ENCODE measurements at regions not wholly inside any gene's neighbourhood (a gene's known extent, or its start where the extent isn't known, plus 50 kb on each side); places are given as distances from the start of the nearest gene placed in this dataset.

DNA sequence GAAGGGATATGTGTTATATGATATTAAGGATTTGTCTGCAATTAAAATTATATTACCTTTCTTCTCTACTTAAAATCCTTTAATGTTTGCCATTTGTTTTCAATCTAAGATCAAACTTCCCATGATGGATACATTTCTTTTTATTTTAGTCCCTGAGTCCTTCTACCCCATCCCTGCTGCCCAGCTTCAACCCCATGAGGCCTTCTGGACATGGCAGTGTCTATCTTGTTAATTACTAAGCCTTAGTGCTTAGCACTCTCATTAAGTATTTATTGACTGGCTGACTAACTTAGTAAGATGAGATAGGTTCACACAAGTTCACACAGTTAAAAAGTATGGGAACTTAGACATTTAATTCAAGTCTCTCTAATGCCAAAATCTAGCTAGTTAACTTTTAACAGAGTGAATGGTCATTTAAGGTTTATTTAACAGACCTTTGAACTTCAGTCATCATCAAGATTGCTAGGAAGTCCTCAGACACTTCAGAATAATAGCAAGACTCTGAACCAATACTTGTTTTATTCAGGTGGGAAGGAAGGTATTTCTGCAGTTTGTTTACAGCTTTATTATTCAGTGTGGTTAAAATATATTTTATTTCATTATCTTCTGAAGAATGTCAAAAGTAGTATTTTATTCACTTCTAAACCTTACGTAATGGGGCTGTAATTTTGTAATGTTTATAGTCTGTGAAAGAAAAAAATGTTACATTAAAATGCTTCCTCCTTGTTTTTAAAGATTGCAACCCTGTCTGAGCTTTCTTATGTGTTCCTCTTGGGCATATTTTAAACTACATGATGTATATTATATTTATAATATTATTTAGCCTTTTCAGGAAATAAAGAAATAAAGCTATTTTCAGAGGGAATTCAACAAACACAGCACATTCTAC is 848.9 kb downstream of the REEP3 start:
- no peak overlapping the region for H3K4me3 Mint-ChIP-seq
- H3K4me1 Mint-ChIP-seq (ENCODE audit: low read depth in 2 of 2), result no peaks in the 10 kb centered on the region
- peaks cover 1 to 7% of the 10 kb centered on the region in 2 donors for H3K9me3 Mint-ChIP-seq
- no peaks in the 10 kb centered on the region for H3K36me3 Mint-ChIP-seq (ENCODE audit: insufficient read depth)
- H3K27me3 Mint-ChIP-seq, result no peaks in the 10 kb centered on the region
- DNase-seq (no peak), ATAC-seq (replicated peaks) (no peak)
- no peak overlapping the region for H3K27ac Mint-ChIP-seq

DNA sequence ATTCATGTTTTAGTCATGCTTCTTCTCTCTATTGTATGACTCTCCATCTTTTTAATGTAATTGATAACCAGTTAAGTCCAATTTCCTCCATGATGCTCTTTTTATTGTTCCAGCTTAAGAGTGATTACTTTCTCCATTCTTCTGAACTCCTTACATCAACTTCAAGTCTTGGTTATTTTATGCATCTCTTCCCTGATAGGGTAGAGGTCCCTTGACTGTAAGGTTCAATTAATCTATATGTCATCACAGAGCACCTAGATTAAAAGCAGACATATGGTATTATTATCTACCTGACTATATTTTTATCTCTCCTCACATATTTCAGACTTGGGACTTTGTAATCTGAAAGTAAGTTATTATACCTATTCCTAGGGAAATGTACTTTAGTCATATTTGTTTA is 853.1 kb downstream of the REEP3 start:
- no peaks in the 10 kb centered on the region for H3K4me1 Mint-ChIP-seq (ENCODE audit: low read depth in 2 of 2)
- H3K27ac Mint-ChIP-seq, result no peak overlapping the region
- H3K4me3 Mint-ChIP-seq, result no peak overlapping the region
- H3K9me3 Mint-ChIP-seq, result peaks cover 4 to 20% of the 10 kb centered on the region in 2 donors
- no peaks in the 10 kb centered on the region for H3K27me3 Mint-ChIP-seq
- ATAC-seq (replicated peaks) (no peak), DNase-seq (no peak)
- H3K36me3 Mint-ChIP-seq (ENCODE audit: insufficient read depth), result no peaks in the 10 kb centered on the region

DNA sequence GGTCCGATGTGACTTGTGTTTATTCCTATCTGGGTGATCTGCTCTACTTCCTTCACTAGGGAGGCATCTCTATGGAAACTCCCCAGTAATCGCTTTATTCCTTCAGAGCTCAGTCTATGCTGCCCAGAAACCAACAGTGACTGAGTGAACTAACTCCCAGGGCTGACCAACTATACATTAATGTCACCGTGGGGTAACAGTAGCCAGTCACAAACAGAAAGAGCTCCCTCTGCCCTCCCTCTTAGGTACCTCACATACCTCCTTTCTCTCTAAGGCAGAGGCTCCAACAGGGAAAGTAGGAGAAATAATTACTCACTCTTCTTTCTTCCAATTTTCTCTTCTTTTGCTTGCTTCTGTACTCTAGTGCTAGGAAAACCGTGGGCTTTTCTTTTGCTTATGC is 855.0 kb downstream of the REEP3 start:
- peaks cover 7 to 20% of the 10 kb centered on the region in 2 donors for H3K9me3 Mint-ChIP-seq
- H3K4me3 Mint-ChIP-seq, result no peak overlapping the region
- no peak overlapping the region for H3K27ac Mint-ChIP-seq
- H3K27me3 Mint-ChIP-seq, result no peaks in the 10 kb centered on the region
- H3K4me1 Mint-ChIP-seq (ENCODE audit: low read depth in 2 of 2), result no peaks in the 10 kb centered on the region
- DNase-seq (no peak), ATAC-seq (replicated peaks) (no peak)
- H3K36me3 Mint-ChIP-seq (ENCODE audit: insufficient read depth), result no peaks in the 10 kb centered on the region

- Mint-ChIP-seq H3K4me3 (no peak overlapping the region), H3K36me3 (ENCODE audit: insufficient read depth) (no peaks in the 10 kb centered on the region), H3K9me3 (peaks cover 10 to 14% of the 10 kb centered on the region in 2 donors), H3K4me1 (ENCODE audit: low read depth in 2 of 2) (no peaks in the 10 kb centered on the region), H3K27ac (no peak overlapping the region), H3K27me3 (no peaks in the 10 kb centered on the region)
- DNase-seq (no peak), ATAC-seq (replicated peaks) (no peak)
Measured at GRCh38 chr10:64379898-64380297, 858.7 kb downstream of the REEP3 start.

GRCh38 chr10:64385355-64385754 is 864.2 kb downstream of the REEP3 start:
- peaks cover 4 to 7% of the 10 kb centered on the region in 2 donors for H3K9me3 Mint-ChIP-seq
- H3K4me1 Mint-ChIP-seq (ENCODE audit: low read depth in 2 of 2), result no peaks in the 10 kb centered on the region
- H3K36me3 Mint-ChIP-seq (ENCODE audit: insufficient read depth), result no peaks in the 10 kb centered on the region
- H3K4me3 Mint-ChIP-seq, result no peak overlapping the region
- H3K27ac Mint-ChIP-seq, result no peak overlapping the region
- ATAC-seq (replicated peaks) (no peak), DNase-seq (no peak)
- H3K27me3 Mint-ChIP-seq, result no peaks in the 10 kb centered on the region

- Mint-ChIP-seq H3K4me3 (no peak overlapping the region), H3K4me1 (ENCODE audit: low read depth in 2 of 2) (no peaks in the 10 kb centered on the region), H3K36me3 (ENCODE audit: insufficient read depth) (no peaks in the 10 kb centered on the region), H3K9me3 (peaks cover 0 to 5% of the 10 kb centered on the region in 2 donors), H3K27me3 (no peaks in the 10 kb centered on the region), H3K27ac (no peak overlapping the region)
- no peak for ATAC-seq (replicated peaks)
- no peak for DNase-seq
Measured at GRCh38 chr10:64394744-64395143, 873.5 kb downstream of the REEP3 start.

GRCh38 chr10:64396105-64396708 is 875.0 kb downstream of the REEP3 start:
- Mint-ChIP-seq H3K4me3 (no peak overlapping the region), H3K27ac (no peak overlapping the region), H3K4me1 (ENCODE audit: low read depth in 2 of 2) (no peaks in the 10 kb centered on the region), H3K36me3 (ENCODE audit: insufficient read depth) (no peaks in the 10 kb centered on the region), H3K9me3 (peaks cover 4 to 5% of the 10 kb centered on the region in 2 donors), H3K27me3 (no peaks in the 10 kb centered on the region)
- no peak for ATAC-seq (replicated peaks)
- no peak for DNase-seq

DNA sequence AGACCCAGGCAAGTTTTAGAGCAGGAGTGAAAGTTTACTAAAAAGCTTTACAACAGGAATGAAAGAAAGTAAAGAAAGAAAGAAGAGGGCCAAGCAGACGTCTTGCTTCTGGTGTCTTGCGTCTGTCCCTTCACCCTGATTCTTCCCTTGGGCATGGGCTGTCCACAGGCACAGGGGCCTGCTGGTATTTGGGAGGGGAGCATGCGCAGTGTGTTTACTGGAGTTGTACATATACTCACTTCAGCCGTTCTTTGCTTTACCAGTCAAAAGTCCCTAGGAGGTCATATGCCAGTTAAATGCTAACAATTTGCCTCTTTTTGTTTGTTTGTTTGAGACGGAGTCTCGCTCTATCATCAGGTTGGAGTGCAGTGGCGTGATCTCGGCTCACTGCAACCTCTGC is 875.9 kb downstream of the REEP3 start:
- ATAC-seq (replicated peaks) (no peak), DNase-seq (no peak)
- Mint-ChIP-seq H3K9me3 (peaks cover 6 to 10% of the 10 kb centered on the region in 2 donors), H3K36me3 (ENCODE audit: insufficient read depth) (no peaks in the 10 kb centered on the region), H3K27ac (no peak overlapping the region), H3K27me3 (no peaks in the 10 kb centered on the region), H3K4me3 (no peak overlapping the region), H3K4me1 (ENCODE audit: low read depth in 2 of 2) (no peaks in the 10 kb centered on the region)

GRCh38 chr10:64408391-64409183 is 887.4 kb downstream of the REEP3 start:
- no peak for ATAC-seq (replicated peaks)
- H3K4me1 Mint-ChIP-seq (ENCODE audit: low read depth in 2 of 2), result no peaks in the 10 kb centered on the region
- H3K4me3 Mint-ChIP-seq, result no peak overlapping the region
- H3K27ac Mint-ChIP-seq, result no peak overlapping the region
- H3K36me3 Mint-ChIP-seq (ENCODE audit: insufficient read depth), result no peaks in the 10 kb centered on the region
- H3K9me3 Mint-ChIP-seq, result peaks cover 12 to 14% of the 10 kb centered on the region in 2 donors
- no peak for DNase-seq
- no peaks in the 10 kb centered on the region for H3K27me3 Mint-ChIP-seq

GRCh38 chr10:64409349-64409748 is 888.1 kb downstream of the REEP3 start:
- no peak for ATAC-seq (replicated peaks)
- H3K36me3 Mint-ChIP-seq (ENCODE audit: insufficient read depth), result no peaks in the 10 kb centered on the region
- H3K4me3 Mint-ChIP-seq, result no peak overlapping the region
- H3K9me3 Mint-ChIP-seq, result peaks cover 12 to 14% of the 10 kb centered on the region in 2 donors
- DNase-seq, result no peak
- no peaks in the 10 kb centered on the region for H3K4me1 Mint-ChIP-seq (ENCODE audit: low read depth in 2 of 2)
- H3K27ac Mint-ChIP-seq, result no peak overlapping the region
- no peaks in the 10 kb centered on the region for H3K27me3 Mint-ChIP-seq

DNA sequence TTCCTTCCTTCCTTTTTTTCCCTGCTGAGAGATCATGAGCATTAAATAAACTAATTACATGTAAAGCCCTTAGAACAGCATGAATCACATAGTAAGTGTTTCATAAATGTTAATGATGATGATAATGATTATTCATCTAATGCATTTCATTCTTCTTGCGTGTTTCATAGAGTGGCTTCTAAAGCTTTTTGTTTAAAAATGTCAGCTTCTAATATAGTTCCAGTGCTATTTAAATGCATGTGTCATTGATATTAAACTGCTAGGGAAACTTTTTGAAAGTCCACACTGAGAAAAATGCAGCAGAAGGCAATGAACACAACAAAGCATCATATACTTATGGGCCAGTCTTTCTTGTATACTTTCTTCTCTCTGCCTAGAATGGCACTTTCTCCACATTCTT is 894.8 kb downstream of the REEP3 start:
- H3K4me3 Mint-ChIP-seq, result no peak overlapping the region

GRCh38 chr10:64419461-64419860 is 898.3 kb downstream of the REEP3 start:
- no peak for ATAC-seq (replicated peaks)
- DNase-seq, result no peak
- Mint-ChIP-seq H3K4me1 (ENCODE audit: low read depth in 2 of 2) (no peaks in the 10 kb centered on the region), H3K27ac (no peak overlapping the region), H3K27me3 (no peaks in the 10 kb centered on the region), H3K36me3 (ENCODE audit: insufficient read depth) (no peaks in the 10 kb centered on the region), H3K9me3 (peaks cover 0 to 2% of the 10 kb centered on the region in 2 donors), H3K4me3 (no peak overlapping the region)

More for the DNA sequence above, 894.8 kb downstream of the REEP3 start:
- H3K9me3 Mint-ChIP-seq, result peaks cover 0 to 6% of the 10 kb centered on the region in 2 donors
- H3K36me3 Mint-ChIP-seq (ENCODE audit: insufficient read depth), result no peaks in the 10 kb centered on the region
- no peak overlapping the region for H3K27ac Mint-ChIP-seq
- no peak for DNase-seq
- H3K27me3 Mint-ChIP-seq, result no peaks in the 10 kb centered on the region
- no peaks in the 10 kb centered on the region for H3K4me1 Mint-ChIP-seq (ENCODE audit: low read depth in 2 of 2)
- ATAC-seq (replicated peaks), result no peak

DNA sequence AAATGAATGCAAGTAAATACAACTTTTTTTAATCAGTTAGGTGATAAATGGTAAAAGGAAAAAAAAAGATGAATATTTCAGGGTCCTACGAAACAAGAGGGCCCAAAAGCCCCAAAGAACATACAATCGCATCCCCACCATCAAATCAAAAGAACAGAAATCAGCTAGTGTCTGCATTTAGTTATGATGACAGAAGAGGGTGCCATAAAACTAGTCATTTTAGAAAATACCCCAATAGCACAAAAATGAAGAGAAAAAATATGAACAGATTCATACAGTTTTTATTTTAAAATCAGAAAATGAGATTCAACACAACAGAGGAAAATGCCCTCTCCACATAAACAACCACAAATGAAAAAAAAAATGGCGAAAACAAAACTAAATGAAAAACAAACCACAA is 905.5 kb downstream of the REEP3 start:
- no peaks in the 10 kb centered on the region for H3K9me3 Mint-ChIP-seq
- no peaks in the 10 kb centered on the region for H3K36me3 Mint-ChIP-seq (ENCODE audit: insufficient read depth)
- H3K27ac Mint-ChIP-seq, result no peak overlapping the region
- H3K27me3 Mint-ChIP-seq, result no peaks in the 10 kb centered on the region
- DNase-seq, result no peak
- ATAC-seq (replicated peaks), result no peak
- H3K4me3 Mint-ChIP-seq, result no peak overlapping the region
- H3K4me1 Mint-ChIP-seq (ENCODE audit: low read depth in 2 of 2), result no peaks in the 10 kb centered on the region

Measured in effector memory CD8-positive, alpha-beta T cell (primary cell).